ENCODE measurements at regions not wholly inside any gene's neighbourhood (a gene's known extent, or its start where the extent isn't known, plus 50 kb on each side); places are given as distances from the start of the nearest gene placed in this dataset.
"Not testable (repeated sequence)": the region's sequence is repeated elsewhere in the genome, so short reads cannot be mapped to it uniquely, and the experiment has no call there.

GRCh38 chr6:144480473-144480872 is 195.3 kb downstream of the UTRN start:
- no peaks in the 10 kb centered on the region for H3K9me3 ChIP-seq
- H3K27me3 ChIP-seq, result no peaks in the 10 kb centered on the region
- no peak overlapping the region for H3K4me3 ChIP-seq (ENCODE audit: low read depth, low read length)
- no peaks in the 10 kb centered on the region for H3K36me3 ChIP-seq
- no peak for DNase-seq
- TF ChIP-seq CTCF (IDR thresholded peaks at IDR 0.05; ENCODE audit: low read depth, low read length), result no peak
- H3K4me1 ChIP-seq, result no peaks in the 10 kb centered on the region

- Histone ChIP-seq H3K36me3 (no peaks in the 10 kb centered on the region), H3K4me1 (no peaks in the 10 kb centered on the region), H3K4me3 (ENCODE audit: low read depth, low read length) (no peak overlapping the region), H3K27me3 (no peaks in the 10 kb centered on the region), H3K9me3 (no peaks in the 10 kb centered on the region)
- no peak for TF ChIP-seq CTCF (IDR thresholded peaks at IDR 0.05; ENCODE audit: low read depth, low read length)
- no peak for DNase-seq
Measured at GRCh38 chr6:144481527-144481926, 196.4 kb downstream of the UTRN start.

GRCh38 chr6:144482142-144482541 is 197.0 kb downstream of the UTRN start:
- TF ChIP-seq CTCF (IDR thresholded peaks at IDR 0.05; ENCODE audit: low read depth, low read length), result peak; percentile 77
- H3K9me3 ChIP-seq, result no peaks in the 10 kb centered on the region
- H3K4me3 ChIP-seq (ENCODE audit: low read depth, low read length), result no peak overlapping the region
- H3K36me3 ChIP-seq, result no peaks in the 10 kb centered on the region
- H3K27me3 ChIP-seq, result no peaks in the 10 kb centered on the region
- DNase-seq, result peak; percentile 67
- no peaks in the 10 kb centered on the region for H3K4me1 ChIP-seq

- H3K9me3 ChIP-seq, result no peaks in the 10 kb centered on the region
- H3K36me3 ChIP-seq, result no peaks in the 10 kb centered on the region
- no peak for TF ChIP-seq CTCF (IDR thresholded peaks at IDR 0.05; ENCODE audit: low read depth, low read length)
- DNase-seq, result no peak
- no peaks in the 10 kb centered on the region for H3K4me1 ChIP-seq
- H3K27me3 ChIP-seq, result no peaks in the 10 kb centered on the region
- H3K4me3 ChIP-seq (ENCODE audit: low read depth, low read length), result no peak overlapping the region
Measured at GRCh38 chr6:144485531-144485930, 200.4 kb downstream of the UTRN start.

GRCh38 chr6:144488590-144488989 is 203.5 kb downstream of the UTRN start:
- no peaks in the 10 kb centered on the region for H3K9me3 ChIP-seq
- DNase-seq, result no peak
- TF ChIP-seq CTCF (IDR thresholded peaks at IDR 0.05; ENCODE audit: low read depth, low read length), result no peak
- no peaks in the 10 kb centered on the region for H3K4me1 ChIP-seq
- no peak overlapping the region for H3K4me3 ChIP-seq (ENCODE audit: low read depth, low read length)
- H3K27me3 ChIP-seq, result no peaks in the 10 kb centered on the region
- H3K36me3 ChIP-seq, result no peaks in the 10 kb centered on the region

- Histone ChIP-seq H3K9me3 (no peaks in the 10 kb centered on the region), H3K4me1 (no peaks in the 10 kb centered on the region), H3K36me3 (no peaks in the 10 kb centered on the region), H3K4me3 (ENCODE audit: low read depth, low read length) (no peak overlapping the region), H3K27me3 (peaks cover 8% of the 10 kb centered on the region)
- TF ChIP-seq CTCF (IDR thresholded peaks at IDR 0.05; ENCODE audit: low read depth, low read length), result no peak
- DNase-seq, result no peak
Measured at GRCh38 chr6:144493035-144493910, 208.1 kb downstream of the UTRN start.

GRCh38 chr6:144495076-144495475 is 209.9 kb downstream of the UTRN start:
- DNase-seq; H3K27me3 ChIP-seq; H3K4me1 ChIP-seq; H3K9me3 ChIP-seq; H3K4me3 ChIP-seq (ENCODE audit: low read depth, low read length); H3K36me3 ChIP-seq: not testable (repeated sequence)
